M059J (cell line): ENCODE measurements at regions not wholly inside any gene's neighbourhood (a gene's known extent, or its start where the extent isn't known, plus 50 kb on each side); places are given as distances from the start of the nearest gene placed in this dataset.
"Not testable (repeated sequence)": the region's sequence is repeated elsewhere in the genome, so short reads cannot be mapped to it uniquely, and the experiment has no call there.

Source experiments
- DNase-seq: peaks from one replicate; pipeline ENCODE4 v3.0.0-alpha.2; 2012; ENCODE audit warnings: low read depth

DNA sequence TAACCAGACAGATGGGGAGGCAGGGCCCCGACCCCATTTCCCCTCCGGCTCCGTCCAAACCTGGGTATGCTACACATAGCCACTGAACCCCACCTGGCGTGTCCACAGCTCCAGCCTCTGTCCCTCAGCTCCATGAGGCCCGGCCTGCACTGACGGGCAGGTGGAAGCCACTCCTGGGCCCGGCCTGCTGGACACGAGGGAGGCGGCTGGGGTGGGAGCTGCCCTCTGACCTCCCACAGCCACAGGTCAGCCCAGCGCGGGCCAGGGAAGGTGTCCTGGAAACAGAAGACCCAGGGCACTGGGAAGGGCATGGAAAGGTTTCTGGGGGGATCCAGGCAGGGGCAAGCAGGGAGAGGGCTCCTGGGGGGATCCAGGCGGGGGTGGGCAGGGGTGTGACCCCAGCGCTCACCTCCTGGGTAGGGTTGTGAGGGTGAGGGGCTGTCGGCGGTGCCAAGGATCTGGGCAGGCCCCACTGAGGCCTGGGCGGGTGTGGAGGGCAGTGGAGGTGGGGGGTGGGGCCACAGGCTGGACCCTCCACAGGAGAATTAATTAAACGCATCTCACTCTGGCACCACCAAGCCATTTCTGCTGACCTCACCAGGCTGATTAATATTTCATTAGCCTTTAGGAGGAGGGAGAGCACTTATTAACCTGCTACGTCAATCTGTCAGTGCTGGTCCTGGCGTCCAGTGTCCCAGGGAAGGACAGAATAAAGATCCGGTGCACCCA lies 108.9 kb downstream of the UNCX start:
- DNase-seq: no peak

DNA sequence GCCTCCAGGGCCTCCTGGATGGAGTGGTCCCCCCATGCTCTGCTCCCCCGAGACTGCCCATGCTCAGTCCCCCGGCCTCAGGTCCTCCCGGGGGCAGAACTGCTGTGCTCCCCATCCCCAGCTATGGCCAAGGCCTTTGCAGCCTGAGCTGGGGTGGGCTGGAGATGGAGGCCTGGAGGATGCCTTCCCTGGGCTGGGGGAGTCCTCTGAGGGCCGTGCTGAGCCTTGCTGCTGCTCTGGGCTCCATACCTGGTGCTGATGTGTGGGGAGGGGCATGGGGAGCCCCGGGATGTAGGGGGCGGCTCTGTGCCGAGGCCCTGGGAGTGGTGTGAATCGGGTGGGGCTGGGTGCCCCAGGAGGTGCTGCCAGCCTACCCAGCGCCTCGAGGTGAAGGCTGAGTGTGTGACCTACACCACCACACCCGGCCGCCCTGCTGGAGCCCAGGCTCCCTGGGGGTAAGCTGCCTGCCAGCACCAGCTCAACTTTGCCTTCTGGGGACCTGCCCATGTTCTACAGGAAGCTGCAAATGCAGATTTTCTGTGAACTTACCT lies 109.5 kb downstream of the UNCX start:
- no peak for DNase-seq

DNA sequence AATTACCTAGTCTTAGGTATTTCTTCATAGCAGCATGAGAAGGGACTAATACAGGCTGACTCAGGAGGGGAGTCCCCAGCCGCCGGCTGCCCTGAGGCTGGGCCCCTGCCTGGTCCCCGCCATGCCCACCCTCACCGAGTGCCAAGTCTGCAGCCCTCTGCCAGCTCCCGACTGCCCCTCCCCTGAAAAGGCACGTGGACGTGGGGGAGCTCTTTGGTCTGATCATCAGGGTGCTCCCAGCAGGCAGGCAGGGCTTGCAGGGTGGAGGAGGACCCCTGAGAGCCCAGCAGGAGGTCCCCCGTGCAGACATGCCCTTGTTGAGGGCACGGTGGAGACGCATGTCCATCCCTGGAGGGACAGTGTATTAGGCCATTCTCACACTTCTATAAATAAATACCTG lies 110.9 kb downstream of the UNCX start:
- no peak for DNase-seq

DNA sequence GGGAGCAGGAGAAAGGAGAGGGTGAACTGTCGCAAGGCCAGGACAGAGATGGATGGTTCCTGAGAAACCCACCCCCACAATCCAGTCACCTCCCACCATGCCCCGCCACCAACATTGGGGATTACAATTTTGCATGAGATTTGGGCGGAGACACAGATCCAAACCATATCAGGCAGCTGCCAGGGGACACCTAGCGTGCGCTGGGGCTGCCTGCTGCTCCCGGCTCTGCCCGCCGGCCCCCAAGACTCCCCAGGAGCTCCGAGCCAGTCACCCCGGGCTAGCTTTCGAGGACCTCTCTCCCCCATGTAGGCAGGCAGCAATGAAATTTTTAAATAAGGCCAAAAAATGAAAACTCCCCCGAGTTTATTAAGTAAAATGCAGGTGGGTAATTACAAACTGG lies 111.7 kb downstream of the UNCX start:
- no peak for DNase-seq

DNA sequence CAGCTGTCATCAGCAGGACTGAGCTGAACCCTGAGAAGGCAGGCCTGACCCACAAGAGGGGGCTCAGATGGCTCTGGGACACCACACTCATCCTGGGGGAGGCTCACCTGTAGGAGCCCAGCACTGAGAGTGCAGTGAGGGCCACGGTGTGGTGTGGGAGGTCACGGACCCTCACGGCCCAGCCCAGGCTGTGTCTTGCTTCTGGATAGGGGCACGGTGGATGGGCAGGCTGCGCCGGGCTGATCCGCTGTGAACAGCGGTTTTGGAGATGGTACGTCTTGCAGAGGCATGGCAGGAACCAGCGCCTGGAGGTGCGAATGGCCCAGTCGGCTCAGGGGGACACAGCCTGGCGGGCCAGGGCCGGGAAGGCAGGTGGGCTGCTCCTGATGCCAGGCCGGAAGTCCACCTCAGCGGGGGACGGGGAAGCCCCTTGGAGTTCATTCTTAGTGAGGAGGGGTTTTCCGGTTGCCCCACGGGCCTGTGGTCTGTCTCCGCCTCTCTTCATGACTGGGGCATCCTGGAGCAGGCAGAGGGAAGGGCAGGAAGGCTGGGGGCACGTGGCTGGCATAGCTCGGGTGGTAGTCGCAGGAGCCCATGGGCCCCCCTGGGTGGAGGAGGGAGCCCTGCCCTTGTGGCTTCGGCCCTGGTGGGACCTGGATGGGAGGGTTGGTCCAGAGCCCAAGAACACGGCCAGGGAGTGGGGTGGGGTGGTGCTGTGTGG lies 112.5 kb downstream of the UNCX start:
- DNase-seq: no peak

DNA sequence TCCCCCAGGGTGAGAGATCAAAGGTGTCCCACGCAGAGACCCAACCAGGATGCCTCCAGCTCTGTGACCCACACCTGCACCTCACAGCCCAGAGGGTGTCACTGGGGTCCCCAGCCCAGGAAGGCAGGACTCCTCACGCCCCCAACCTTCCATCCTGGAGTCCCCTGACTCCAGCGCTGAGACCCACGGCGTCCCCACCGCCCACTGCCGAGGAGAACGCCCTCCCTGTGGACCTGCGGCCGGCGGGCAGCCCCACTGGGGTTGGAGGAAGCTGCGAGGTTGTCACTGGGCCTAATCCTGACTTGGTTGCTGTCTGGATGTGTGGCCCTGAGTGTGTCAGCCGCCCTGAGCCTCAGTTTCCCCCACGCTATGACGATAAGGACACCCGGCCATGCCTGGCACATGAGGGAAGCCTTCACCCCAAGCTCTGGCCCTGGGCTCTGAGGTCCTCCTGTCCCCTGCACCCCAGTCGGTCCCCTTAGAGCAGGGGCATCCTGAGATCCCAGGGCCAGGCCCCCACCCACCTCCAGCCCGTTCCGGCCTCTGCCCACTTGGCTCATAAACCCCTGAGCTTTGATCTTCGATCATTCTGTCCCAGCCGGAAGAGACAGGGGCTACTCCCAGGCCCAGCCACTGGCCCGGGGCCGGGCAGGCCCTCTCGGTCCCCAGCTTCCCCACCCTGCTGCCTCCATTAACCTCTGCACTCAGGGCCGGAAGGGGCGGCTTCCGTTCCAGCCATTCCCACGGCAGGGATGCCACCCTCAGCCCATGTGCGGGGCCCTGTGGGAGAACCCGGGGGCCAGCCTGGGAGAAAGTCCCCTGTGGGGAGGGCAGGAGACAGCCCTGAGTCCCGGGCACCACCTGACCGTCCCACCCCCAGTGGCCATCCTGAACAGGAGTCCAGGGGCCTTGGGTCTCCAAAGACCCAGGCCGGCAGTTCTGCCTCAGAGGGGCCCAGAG lies 113.2 kb downstream of the MICALL2 start:
- no peak for DNase-seq

DNA sequence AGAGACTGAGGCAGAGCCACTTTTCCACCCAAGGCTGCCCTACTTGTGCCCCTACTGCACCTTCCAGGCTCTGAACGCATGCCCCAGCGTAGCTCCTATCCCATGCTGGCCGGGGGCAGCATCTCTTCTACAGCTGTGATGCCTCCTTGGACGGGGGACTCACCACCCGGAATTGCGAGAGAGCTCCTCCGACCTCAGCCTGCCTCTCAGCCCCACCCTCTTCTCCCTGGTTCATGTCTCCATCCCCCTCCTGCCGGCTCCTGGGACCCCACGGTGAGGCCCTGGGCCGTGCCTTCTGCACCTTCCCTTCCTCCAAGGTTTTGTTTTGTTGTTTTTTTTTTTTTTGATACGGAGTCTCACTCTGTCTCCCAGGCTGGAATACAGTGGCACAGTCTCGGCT lies 112.4 kb downstream of the MICALL2 start:
- DNase-seq: no peak

DNA sequence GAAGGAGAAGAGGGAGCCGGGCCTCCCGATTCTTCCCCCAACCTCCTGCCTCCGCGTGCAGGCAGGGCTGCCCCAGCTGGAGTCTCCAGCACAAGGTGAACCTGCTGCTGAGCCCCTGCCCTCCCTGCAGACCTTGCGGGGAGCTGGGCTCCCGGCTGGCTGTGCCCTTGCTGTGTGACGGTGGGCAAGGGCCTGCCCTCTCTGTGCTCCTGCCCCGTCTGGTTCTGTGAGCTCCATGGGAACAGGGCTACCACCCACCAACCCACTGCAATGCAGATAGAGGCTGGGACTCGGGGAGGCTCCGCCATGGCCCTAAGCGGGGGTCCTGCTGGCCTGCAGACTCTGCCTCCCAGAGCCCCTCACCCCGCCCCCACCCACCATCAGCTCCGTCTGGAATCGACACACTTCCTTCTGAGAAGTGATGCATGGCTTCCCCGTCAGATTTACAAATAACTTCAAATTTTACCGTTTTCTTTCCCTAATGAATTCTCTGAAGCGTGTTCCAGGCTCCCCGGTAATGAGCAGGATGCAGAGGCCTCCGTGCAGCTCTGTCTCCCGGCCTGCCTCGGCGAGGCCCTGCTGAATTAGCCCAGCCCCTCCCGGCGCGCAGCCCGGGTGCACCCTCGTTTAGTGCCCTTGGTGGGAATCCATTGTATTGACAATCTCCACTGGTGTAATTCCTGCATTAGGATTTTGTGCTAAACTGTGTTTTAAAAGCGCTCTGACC lies 111.0 kb downstream of the MICALL2 start:
- no peak for DNase-seq

DNA sequence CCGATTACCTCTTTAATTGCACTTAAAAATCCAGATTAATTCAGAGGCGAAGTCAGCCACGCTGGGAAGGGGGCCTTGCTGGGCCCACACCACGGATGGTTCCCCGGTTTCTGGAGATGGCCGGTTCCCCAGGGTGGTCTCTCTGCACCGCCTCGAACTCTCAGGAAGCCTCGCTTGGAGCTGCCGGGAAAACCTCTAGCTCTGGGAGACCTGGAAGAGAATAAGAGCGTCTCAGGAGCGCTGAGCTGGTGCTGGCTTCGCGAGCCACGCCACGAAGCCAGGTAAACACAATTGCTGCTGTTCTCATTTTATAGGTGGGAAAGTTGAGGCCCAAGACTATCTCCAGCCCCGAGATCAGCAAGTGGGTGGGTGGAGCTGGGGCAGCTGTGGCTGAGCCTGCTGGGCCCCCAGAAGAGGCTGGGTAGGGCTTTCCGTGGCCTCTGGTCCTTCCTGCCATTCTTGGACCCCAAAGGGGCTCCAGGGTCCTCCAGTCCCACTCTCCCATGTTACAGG lies 110.4 kb downstream of the MICALL2 start:
- DNase-seq: no peak

DNA sequence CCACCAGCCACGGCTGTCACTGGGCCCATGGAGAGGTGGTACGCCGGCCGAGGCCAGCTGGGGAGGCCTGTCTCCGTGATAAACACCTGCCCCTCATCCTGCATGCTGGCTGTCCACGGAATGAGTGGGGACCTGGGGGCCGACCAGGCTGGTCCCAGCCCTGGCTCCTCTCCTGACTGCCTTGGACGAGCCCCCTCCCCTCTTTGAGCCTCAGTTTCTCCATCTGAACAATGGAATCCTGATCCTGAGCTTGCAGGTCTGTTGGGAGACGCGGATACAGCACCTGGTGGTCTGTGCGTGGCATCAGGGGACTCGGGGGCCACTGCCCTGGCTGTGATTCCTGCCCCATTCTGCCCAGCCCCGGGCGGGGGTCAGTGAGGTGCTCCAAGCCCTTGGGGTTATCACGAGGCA lies 109.9 kb downstream of the MICALL2 start:
- DNase-seq: no peak

DNA sequence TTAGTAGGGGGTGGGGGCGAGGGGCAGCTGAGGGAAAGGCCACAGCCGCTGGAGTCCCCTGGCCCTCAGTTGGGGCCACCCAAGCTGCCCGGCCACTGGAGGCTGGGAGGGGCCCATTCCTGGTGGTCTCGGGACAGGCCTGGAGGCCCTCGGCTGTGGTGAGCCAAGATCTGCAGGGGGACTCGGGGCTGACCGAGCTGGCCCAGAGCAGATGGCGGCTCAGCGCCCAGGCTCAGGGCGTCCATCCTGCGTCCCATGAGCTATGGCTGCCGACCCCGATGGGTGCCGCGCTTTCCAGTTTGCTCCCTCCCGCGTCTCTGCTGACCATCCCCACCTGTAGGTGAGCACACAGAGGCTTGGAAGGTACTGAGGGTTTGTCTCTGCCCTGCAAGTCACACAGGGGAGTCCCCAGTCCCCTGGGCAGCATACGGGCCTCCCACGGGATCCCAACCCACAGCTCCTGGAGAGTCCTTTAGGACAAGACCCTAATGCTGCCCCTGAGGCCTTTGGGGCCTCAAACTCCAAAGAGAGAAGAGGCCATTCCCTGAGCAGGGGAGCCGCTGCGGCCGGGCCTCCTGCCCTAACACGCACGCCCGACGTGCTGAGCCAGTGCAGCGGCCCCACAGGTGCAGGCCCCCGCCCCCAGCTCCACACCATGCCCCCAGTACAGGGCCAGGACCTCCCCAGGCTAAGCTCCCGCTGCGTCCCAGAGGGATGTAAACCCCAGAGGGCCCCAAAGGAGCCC lies 107.2 kb downstream of the MICALL2 start:
- DNase-seq: no peak

DNA sequence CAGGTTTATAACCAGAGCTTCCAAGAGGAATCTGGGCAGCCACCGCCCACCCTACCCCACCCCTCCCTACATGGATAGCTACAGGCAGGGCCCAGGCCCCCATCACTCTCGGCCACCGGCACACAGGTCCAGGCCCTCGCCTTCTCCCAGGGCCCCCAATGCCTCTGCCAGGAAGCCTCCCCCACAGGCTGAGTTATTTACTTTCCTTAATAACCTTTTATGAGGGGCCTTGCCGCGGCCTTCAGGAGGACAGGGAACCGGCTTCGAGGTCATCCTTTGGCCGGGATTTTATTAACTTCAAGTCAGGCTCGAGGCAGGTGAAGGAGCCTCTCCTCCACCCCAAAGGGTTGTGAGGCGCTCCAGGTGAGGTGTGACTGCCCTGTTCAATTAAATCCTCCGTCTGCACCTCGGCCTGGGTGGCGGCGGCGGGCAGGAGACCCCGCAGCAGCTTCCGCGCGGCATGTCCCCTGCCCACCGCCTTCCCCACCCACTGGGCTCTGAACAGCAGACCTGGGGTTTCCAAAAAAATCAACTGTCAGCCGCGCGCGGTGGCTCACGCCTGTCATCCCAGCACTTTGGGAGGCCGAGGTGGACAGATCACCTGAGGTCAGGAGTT lies 106.5 kb downstream of the MICALL2 start:
- no peak for DNase-seq

DNA sequence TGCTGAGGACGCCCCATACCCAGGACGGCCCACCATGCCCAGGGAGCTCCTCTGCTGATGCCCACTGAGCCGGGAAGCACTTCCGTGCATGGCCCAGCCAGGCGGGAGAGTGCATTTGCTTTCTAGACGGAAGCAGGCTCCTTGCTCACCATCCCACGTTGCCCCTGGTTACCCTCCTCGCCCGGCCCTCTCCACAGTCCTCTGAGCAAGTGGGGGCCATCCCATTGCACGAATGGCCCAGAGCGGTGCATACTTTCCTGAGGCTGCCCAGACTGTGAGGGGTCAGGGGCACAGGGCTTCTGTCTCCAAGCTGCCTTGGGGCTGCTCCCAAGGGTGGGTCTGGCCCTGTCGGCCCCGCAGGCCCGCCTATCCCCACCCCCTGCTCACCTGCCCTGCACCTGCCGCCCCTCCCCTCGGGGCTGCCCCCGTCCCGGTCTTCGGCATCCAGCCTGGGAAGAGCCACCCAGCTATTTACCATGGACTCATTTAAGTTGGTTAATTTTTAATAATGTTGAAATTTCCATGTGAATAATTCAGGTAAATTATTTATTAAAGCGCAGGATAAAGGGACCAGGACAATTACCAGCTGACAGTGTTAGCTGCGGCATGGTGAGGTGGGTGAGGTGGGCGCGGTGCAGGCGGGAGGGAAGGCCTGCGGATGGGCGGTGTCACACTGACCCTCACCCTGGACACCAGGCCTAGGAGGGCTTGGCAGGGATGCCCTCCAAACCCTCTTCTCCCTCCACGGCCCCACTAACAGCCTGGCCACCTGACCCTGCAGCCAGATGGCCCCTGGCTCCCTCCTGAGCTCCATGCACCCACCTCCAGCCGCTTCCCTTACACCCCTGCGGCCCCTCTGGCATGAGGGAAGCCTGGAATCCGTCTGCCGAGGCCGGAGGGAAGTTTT lies 104.4 kb downstream of the MICALL2 start:
- no peak for DNase-seq

DNA sequence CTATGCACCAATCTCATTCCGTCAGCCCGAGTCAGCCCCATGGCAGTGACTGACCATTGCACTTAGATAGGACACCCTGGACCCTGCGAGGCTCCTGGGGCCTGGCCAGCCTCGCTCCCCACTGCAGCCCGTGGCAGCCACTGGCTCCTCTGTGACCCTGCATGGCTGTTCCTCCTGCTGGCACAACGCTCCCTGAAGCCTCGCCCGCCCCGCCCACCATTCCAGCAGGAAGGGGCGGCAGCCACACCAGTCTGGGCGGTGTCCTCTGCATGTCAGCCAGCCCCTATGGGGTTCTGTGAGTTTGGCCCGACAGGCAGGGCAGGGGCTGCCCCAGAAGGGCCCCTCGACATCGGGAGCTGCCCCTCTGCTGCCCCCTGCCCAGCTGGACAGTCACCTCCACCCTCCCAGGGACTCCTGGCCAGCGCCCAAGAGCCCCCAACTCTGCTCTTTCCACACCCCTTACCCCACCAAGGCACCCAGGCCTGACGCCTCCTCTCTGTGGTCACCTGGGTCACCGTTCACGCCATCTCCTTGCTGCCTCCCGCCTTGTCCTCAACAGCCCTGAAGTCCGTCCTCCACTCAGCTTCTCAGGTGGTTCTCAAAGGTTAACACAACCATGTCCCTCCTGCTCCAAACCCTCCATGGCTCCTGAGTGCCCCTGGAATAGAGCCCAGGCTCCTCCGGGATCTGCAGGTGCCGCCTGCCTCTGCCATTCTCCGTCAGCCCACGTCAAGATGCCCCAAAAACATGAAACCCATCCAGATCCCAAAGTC lies 103.5 kb downstream of the MICALL2 start:
- no peak for DNase-seq

DNA sequence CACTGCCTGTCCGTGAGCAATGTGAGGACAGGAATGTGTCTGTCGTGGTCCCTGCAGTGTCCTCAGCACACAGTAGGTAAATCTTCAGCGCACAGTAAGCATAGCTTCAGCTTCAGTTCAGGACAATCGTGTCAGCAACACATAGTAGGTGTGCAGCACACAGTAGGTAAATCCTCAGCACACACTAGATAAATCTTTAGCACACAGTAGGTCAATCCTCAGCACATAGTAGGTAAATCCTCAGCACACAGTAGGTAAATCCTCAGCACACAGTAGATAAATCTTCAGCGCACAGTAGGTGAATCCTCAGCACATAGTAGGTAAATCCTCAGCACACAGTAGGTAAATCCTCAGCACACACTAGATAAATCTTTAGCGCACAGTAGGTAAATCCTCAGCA lies 102.4 kb downstream of the MICALL2 start:
- not testable (repeated sequence) for DNase-seq

DNA sequence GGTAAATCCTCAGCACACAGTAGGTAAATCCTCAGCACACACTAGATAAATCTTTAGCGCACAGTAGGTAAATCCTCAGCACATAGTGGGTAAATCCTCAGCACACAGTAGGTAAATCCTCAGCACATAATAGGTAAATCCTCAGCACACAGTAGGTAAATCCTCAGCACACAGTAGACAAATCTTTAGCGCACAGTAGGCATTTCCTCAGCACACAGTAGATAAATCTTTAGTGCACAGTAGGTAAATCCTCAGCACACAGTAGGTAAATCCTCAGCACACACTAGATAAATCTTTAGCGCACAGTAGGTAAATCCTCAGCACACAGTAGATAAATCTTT lies 102.0 kb downstream of the MICALL2 start:
- DNase-seq: not testable (repeated sequence)

DNA sequence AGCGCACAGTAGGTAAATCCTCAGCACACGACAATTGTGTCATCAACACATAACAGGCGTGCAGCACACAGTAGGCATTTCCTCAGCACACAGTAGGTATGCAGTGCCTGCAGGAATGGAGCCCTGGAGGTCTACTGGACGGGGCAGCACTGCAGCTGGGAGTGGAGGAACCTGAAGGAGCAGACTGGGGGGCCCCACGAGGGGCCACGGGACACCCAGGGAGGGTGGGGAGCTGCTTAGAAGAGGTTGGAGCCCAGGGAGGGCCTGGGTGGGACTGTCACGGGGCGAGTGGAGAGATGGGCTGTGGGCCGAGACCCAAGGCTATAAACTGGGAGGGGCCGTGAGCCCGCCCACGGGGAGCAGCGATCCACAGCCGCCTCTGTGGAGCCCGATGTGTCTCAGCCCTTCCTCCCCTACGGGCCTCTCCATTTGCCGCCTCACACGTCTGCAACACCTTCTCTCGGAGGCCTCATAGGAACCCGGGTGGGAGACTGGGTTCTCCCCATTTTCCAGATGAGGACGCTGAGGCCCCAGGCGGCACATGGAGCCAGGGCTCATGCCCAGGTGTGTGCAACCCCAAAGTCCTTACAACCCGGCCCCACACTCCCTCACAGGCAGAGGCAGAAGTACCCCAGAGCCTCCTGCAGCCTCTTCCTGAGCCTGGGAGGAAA lies 101.5 kb downstream of the MICALL2 start:
- no peak for DNase-seq
